ENCODE measurements at regions not wholly inside any gene's neighbourhood (a gene's known extent, or its start where the extent isn't known, plus 50 kb on each side); places are given as distances from the start of the nearest gene placed in this dataset.

DNA sequence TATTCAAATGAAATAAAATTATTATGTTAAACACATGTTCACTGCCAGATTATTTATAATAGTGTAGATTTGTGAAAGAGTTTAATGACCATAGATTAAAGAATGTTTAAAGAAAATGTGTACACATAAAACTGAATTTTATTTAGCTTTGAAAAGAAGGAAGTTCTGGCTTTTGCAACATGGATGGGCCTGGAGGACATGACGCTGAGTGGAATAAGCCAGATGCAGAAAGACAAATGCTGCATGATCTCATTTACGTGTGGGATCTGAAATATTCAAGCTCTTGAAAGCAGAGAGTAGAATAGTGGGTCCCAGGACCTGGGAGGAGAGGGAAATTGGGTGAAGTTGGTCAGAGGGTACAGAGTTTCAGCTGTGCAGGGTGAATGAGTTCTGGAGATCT is 1261.2 kb downstream of the TMEM121 start:
- H3K4me1 ChIP-seq (ENCODE audit: control insufficient read depth in 4 of 4, insufficient read depth in 4 of 4, low read length in 3 of 4): no peaks in the 10 kb centered on the region
- WGBS: 56% methylated on average over 2 of the region's 2 CpGs
- H3K36me3 ChIP-seq (ENCODE audit: control insufficient read depth in 4 of 4, insufficient read depth in 3 of 4, low read depth in 1 of 4, low read length in 3 of 4): no peaks in the 10 kb centered on the region
- TF ChIP-seq HNF4A (conservative IDR thresholded peaks at IDR 0.05) (no peak), SP1 (IDR thresholded peaks at IDR 0.05) (no peak), FOXA1 (IDR thresholded peaks at IDR 0.05) (no peak), YY1 (IDR thresholded peaks at IDR 0.05) (no peak)
- TF ChIP-seq, protein P1, sequence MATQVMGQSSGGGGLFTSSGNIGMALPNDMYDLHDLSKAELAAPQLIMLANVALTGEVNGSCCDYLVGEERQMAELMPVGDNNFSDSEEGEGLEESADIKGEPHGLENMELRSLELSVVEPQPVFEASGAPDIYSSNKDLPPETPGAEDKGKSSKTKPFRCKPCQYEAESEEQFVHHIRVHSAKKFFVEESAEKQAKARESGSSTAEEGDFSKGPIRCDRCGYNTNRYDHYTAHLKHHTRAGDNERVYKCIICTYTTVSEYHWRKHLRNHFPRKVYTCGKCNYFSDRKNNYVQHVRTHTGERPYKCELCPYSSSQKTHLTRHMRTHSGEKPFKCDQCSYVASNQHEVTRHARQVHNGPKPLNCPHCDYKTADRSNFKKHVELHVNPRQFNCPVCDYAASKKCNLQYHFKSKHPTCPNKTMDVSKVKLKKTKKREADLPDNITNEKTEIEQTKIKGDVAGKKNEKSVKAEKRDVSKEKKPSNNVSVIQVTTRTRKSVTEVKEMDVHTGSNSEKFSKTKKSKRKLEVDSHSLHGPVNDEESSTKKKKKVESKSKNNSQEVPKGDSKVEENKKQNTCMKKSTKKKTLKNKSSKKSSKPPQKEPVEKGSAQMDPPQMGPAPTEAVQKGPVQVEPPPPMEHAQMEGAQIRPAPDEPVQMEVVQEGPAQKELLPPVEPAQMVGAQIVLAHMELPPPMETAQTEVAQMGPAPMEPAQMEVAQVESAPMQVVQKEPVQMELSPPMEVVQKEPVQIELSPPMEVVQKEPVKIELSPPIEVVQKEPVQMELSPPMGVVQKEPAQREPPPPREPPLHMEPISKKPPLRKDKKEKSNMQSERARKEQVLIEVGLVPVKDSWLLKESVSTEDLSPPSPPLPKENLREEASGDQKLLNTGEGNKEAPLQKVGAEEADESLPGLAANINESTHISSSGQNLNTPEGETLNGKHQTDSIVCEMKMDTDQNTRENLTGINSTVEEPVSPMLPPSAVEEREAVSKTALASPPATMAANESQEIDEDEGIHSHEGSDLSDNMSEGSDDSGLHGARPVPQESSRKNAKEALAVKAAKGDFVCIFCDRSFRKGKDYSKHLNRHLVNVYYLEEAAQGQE (IDR thresholded peaks at IDR 0.05): no peak
- peaks cover 0 to 2% (median 1%) of the 10 kb centered on the region in 4 donors for H3K27me3 ChIP-seq (ENCODE audit: control insufficient read depth in 4 of 4, insufficient read depth in 4 of 4, low read length in 3 of 4)
- no peak overlapping the region for H3K9ac ChIP-seq (ENCODE audit: low read depth in 1 of 2, low read length in 2 of 2)
- H3K4me3 ChIP-seq (ENCODE audit: low read depth in 1 of 3, low read length in 3 of 3): no peak overlapping the region
- no peak overlapping the region for H3K27ac ChIP-seq (ENCODE audit: low read depth in 1 of 2, low read length in 2 of 2)
- H3K9me3 ChIP-seq (ENCODE audit: control insufficient read depth in 4 of 4, low read length in 3 of 4): no peaks in the 10 kb centered on the region
- DNase-seq (ENCODE audit: low spot score): no peak

DNA sequence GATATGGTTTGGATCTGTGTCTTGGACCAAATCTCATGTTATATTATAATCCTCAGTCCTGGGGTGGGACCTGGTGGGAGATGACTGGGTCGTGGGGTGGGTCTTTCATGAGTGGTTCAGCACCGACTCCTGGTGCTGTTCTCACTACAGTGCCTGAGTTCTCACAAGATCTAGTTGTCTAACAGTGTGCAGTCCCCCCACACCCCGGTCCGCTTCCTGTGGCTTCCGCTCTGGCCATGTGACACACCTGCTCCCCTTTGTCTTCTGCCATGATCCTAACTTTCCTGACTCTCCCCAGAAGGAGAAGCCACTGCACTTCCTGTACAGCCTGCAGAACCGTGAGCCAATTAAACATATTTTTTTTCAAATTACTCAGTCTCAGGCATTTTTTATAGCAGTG is 1262.2 kb downstream of the TMEM121 start:
- no peaks in the 10 kb centered on the region for H3K36me3 ChIP-seq (ENCODE audit: control insufficient read depth in 4 of 4, insufficient read depth in 3 of 4, low read depth in 1 of 4, low read length in 3 of 4)
- no peaks in the 10 kb centered on the region for H3K4me1 ChIP-seq (ENCODE audit: control insufficient read depth in 4 of 4, insufficient read depth in 4 of 4, low read length in 3 of 4)
- 64% methylated on average over 6 of the region's 6 CpGs for WGBS
- no peak for DNase-seq (ENCODE audit: low spot score)
- TF ChIP-seq TAF1 (conservative IDR thresholded peaks at IDR 0.05) (no peak), NR2F2 (IDR thresholded peaks at IDR 0.05) (no peak), FOXA2 (IDR thresholded peaks at IDR 0.05) (no peak), HNF4A (conservative IDR thresholded peaks at IDR 0.05) (no peak), JUND (IDR thresholded peaks at IDR 0.05) (no peak), GABPA (IDR thresholded peaks at IDR 0.05 in 1 of 2, conservative IDR thresholded peaks at IDR 0.05 in 1 of 2) (no peak), FOXA1 (IDR thresholded peaks at IDR 0.05) (no peak), RXRA (IDR thresholded peaks at IDR 0.05) (no peak), RAD21 (IDR thresholded peaks at IDR 0.05) (no peak)
- TF ChIP-seq, protein P1 (IDR thresholded peaks at IDR 0.05): no peak
- TF ChIP-seq, protein P2, sequence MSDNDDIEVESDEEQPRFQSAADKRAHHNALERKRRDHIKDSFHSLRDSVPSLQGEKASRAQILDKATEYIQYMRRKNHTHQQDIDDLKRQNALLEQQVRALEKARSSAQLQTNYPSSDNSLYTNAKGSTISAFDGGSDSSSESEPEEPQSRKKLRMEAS (IDR thresholded peaks at IDR 0.05): no peak
- TF ChIP-seq, protein P3, sequence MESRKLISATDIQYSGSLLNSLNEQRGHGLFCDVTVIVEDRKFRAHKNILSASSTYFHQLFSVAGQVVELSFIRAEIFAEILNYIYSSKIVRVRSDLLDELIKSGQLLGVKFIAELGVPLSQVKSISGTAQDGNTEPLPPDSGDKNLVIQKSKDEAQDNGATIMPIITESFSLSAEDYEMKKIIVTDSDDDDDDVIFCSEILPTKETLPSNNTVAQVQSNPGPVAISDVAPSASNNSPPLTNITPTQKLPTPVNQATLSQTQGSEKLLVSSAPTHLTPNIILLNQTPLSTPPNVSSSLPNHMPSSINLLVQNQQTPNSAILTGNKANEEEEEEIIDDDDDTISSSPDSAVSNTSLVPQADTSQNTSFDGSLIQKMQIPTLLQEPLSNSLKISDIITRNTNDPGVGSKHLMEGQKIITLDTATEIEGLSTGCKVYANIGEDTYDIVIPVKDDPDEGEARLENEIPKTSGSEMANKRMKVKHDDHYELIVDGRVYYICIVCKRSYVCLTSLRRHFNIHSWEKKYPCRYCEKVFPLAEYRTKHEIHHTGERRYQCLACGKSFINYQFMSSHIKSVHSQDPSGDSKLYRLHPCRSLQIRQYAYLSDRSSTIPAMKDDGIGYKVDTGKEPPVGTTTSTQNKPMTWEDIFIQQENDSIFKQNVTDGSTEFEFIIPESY (IDR thresholded peaks at IDR 0.05): no peak
- TF ChIP-seq, protein P4, sequence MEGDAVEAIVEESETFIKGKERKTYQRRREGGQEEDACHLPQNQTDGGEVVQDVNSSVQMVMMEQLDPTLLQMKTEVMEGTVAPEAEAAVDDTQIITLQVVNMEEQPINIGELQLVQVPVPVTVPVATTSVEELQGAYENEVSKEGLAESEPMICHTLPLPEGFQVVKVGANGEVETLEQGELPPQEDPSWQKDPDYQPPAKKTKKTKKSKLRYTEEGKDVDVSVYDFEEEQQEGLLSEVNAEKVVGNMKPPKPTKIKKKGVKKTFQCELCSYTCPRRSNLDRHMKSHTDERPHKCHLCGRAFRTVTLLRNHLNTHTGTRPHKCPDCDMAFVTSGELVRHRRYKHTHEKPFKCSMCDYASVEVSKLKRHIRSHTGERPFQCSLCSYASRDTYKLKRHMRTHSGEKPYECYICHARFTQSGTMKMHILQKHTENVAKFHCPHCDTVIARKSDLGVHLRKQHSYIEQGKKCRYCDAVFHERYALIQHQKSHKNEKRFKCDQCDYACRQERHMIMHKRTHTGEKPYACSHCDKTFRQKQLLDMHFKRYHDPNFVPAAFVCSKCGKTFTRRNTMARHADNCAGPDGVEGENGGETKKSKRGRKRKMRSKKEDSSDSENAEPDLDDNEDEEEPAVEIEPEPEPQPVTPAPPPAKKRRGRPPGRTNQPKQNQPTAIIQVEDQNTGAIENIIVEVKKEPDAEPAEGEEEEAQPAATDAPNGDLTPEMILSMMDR (IDR thresholded peaks at IDR 0.05; ENCODE audit: low read depth, low read length, missing input control): no peak
- no peaks in the 10 kb centered on the region for H3K9me3 ChIP-seq (ENCODE audit: control insufficient read depth in 4 of 4, low read length in 3 of 4)
- no peak overlapping the region for H3K9ac ChIP-seq (ENCODE audit: low read depth in 1 of 2, low read length in 2 of 2)
- H3K27ac ChIP-seq (ENCODE audit: low read depth in 1 of 2, low read length in 2 of 2): no peak overlapping the region
- H3K27me3 ChIP-seq (ENCODE audit: control insufficient read depth in 4 of 4, insufficient read depth in 4 of 4, low read length in 3 of 4): peaks cover 0 to 2% (median 1%) of the 10 kb centered on the region in 4 donors
- no peak overlapping the region for H3K4me3 ChIP-seq (ENCODE audit: low read depth in 1 of 3, low read length in 3 of 3)
